ENCODE measurements at regions not wholly inside any gene's neighbourhood (a gene's known extent, or its start where the extent isn't known, plus 50 kb on each side); places are given as distances from the start of the nearest gene placed in this dataset.
"Not testable (repeated sequence)": the region's sequence is repeated elsewhere in the genome, so short reads cannot be mapped to it uniquely, and the experiment has no call there.

DNA sequence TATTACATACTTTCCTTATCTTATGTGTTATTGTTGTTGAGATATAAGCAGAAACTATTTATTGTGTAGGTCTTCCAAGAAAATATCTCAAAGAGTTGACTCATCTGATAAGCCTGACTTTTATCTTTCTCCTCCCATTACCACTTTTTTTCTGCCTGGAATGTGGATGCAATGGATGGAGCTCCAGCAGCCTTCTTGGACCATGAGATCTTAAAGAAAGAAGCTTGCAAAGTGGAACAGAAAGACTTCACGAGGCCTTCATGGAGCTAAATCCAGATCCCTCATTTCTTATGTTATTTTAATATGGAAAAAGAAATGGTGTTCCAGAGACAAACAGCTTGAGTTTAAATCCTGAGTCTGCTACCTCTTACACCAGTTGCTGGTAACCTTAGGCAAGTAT is 237.6 kb upstream of the FOXF1 start:
- 95% methylated on average over 1 of the region's 1 CpG for WGBS, 2 donors
- no peak for DNase-seq
- H3K9me3 ChIP-seq: no peaks in the 10 kb centered on the region
- TF ChIP-seq, protein P1, sequence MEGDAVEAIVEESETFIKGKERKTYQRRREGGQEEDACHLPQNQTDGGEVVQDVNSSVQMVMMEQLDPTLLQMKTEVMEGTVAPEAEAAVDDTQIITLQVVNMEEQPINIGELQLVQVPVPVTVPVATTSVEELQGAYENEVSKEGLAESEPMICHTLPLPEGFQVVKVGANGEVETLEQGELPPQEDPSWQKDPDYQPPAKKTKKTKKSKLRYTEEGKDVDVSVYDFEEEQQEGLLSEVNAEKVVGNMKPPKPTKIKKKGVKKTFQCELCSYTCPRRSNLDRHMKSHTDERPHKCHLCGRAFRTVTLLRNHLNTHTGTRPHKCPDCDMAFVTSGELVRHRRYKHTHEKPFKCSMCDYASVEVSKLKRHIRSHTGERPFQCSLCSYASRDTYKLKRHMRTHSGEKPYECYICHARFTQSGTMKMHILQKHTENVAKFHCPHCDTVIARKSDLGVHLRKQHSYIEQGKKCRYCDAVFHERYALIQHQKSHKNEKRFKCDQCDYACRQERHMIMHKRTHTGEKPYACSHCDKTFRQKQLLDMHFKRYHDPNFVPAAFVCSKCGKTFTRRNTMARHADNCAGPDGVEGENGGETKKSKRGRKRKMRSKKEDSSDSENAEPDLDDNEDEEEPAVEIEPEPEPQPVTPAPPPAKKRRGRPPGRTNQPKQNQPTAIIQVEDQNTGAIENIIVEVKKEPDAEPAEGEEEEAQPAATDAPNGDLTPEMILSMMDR (IDR thresholded peaks at IDR 0.05): no peak
- TF ChIP-seq POLR2A (IDR thresholded peaks at IDR 0.05): no peak
- no peaks in the 10 kb centered on the region for H3K4me1 ChIP-seq
- H3K36me3 ChIP-seq (ENCODE audit: low read depth, missing control alignments): no peaks in the 10 kb centered on the region
- no peak overlapping the region for H3K27ac ChIP-seq
- H3K4me3 ChIP-seq: no peak overlapping the region
- no peaks in the 10 kb centered on the region for H3K27me3 ChIP-seq
- intact Hi-C loops (cut with DNase I; ENCODE audit: low total_unique reads): no loop called here

DNA sequence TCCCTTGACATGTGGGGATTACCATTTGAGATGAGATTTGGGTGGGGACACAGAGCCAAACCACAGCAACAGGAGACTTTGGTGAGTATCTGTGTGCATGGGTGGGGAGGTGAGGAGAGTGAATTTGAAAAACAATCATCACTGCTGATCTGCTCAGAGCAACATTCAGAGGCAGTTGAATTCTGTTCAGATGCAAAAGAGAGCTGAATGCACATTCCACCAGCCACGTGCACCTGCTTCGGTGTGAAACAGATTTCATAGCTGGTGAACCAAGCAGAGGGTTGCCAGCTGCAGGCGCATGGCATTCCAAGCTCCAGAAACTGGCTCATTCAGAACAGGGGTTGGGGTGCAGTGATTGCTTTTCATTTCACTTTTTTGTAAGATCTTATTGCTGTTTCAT is 233.1 kb upstream of the FOXF1 start:
- WGBS, 2 donors: 57 to 75% methylated on average over 3 of the region's 3 CpGs
- Histone ChIP-seq H3K4me1 (no peaks in the 10 kb centered on the region), H3K27ac (no peak overlapping the region), H3K36me3 (ENCODE audit: low read depth, missing control alignments) (no peaks in the 10 kb centered on the region), H3K9me3 (no peaks in the 10 kb centered on the region), H3K27me3 (no peaks in the 10 kb centered on the region), H3K4me3 (no peak overlapping the region)
- no peak for DNase-seq
- TF ChIP-seq, protein P1 (IDR thresholded peaks at IDR 0.05): no peak
- TF ChIP-seq POLR2A (IDR thresholded peaks at IDR 0.05): no peak
- intact Hi-C loops (cut with DNase I; ENCODE audit: low total_unique reads): no loop called here

DNA sequence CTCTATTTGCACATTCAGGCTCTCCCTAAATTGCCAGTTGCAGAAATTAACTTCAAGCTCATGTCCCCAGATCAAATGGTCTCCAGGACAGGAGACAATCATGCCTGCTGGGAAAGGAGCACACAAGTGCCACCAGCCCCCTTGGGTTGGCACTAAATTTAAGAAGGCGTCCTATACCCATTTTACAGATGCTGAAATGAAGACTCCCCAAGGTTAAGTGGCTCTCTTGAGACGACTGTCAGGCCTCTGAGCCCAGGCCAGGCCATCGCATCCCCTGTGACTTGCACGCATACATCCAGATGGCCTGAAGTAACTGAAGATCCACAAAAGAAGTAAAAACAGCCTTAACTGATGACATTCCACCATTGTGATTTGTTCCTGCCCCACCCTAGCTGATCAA is 232.5 kb upstream of the FOXF1 start:
- H3K9me3 ChIP-seq; DNase-seq; H3K27me3 ChIP-seq; H3K4me1 ChIP-seq; intact Hi-C loops (cut with DNase I; ENCODE audit: low total_unique reads); H3K4me3 ChIP-seq; H3K27ac ChIP-seq; H3K36me3 ChIP-seq (ENCODE audit: low read depth, missing control alignments): not testable (repeated sequence)
- WGBS, 2 donors: 74 to 92% methylated on average over 4 of the region's 4 CpGs

DNA sequence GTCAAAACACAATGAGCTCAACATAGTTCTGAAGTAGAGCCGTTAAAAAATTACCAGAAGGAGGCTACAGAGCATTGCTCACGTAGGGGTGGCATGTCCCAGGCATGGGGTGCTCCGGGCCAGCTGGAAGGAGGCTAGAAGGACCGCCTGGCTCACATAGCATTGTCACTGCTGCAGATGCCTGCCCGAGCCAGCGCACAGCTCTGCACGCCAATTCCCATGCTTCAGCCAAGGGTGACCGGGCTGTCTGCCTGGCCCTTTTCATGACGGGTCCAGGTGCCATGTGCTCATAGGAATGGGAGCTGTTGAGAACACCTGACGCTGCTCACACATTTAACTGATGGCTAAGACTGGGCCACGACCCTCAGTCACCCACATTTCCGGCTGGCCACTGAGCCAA is 228.9 kb upstream of the FOXF1 start:
- no peak overlapping the region for H3K27ac ChIP-seq
- H3K9me3 ChIP-seq: no peaks in the 10 kb centered on the region
- no peaks in the 10 kb centered on the region for H3K4me1 ChIP-seq
- no peaks in the 10 kb centered on the region for H3K27me3 ChIP-seq
- intact Hi-C loops (cut with DNase I; ENCODE audit: low total_unique reads): no loop called here
- no peak overlapping the region for H3K4me3 ChIP-seq
- no peak for DNase-seq
- 83 to 88% methylated on average over 12 of the region's 12 CpGs for WGBS, 2 donors
- no peak for TF ChIP-seq POLR2A (IDR thresholded peaks at IDR 0.05)
- TF ChIP-seq, protein P1 (IDR thresholded peaks at IDR 0.05): no peak
- no peaks in the 10 kb centered on the region for H3K36me3 ChIP-seq (ENCODE audit: low read depth, missing control alignments)

DNA sequence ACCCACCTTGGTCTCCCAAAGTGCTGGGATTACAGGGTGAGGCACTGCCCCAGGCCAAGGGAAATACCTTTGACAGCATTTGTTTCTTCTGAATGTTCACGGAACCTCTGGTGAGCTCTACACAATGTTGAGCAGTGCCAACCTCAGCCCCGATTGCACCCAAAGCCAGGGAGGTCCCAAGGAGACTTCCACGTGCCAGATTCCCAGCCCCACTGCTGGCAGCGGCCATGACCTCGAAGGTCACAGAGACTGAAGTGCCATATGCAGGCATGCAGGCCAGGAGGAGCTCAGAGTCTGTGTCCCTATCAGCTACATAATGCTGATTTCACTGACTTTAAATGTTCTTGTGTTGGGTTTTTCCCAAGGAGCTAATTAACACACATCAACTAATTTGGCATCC is 226.4 kb upstream of the FOXF1 start:
- 78 to 82% methylated on average over 3 to 5 of the region's 5 CpGs for WGBS, 2 donors
- no peak for DNase-seq

More for the DNA sequence above, 226.4 kb upstream of the FOXF1 start:
- no peaks in the 10 kb centered on the region for H3K4me1 ChIP-seq
- no peak overlapping the region for H3K4me3 ChIP-seq
- H3K27ac ChIP-seq: no peak overlapping the region
- H3K9me3 ChIP-seq: no peaks in the 10 kb centered on the region
- no peaks in the 10 kb centered on the region for H3K27me3 ChIP-seq
- intact Hi-C loops (cut with DNase I; ENCODE audit: low total_unique reads): no loop called here
- H3K36me3 ChIP-seq (ENCODE audit: low read depth, missing control alignments): no peaks in the 10 kb centered on the region
- TF ChIP-seq POLR2A (IDR thresholded peaks at IDR 0.05): no peak
- TF ChIP-seq, protein P1 (IDR thresholded peaks at IDR 0.05): no peak

All from testis (tissue), 2 donors.